ENCODE measurements at regions not wholly inside any gene's neighbourhood (a gene's known extent, or its start where the extent isn't known, plus 50 kb on each side); places are given as distances from the start of the nearest gene placed in this dataset.

GRCh38 chr3:181808053-181808452 lies 96.3 kb downstream of the SOX2 start:
- no peaks in the 10 kb centered on the region for H3K27me3 ChIP-seq
- no peaks in the 10 kb centered on the region for H3K4me1 ChIP-seq
- TF ChIP-seq POLR2A (IDR thresholded peaks at IDR 0.05) (no peak), CTCF (IDR thresholded peaks at IDR 0.05) (no peak)
- no peak overlapping the region for H3K4me3 ChIP-seq
- no peaks in the 10 kb centered on the region for H3K36me3 ChIP-seq
- intact Hi-C loops (cut with DNase I; ENCODE audit: low total_unique reads) = no loop called here
- H3K27ac ChIP-seq = no peak overlapping the region
- DNase-seq = no peak
- no peaks in the 10 kb centered on the region for H3K9me3 ChIP-seq

DNA sequence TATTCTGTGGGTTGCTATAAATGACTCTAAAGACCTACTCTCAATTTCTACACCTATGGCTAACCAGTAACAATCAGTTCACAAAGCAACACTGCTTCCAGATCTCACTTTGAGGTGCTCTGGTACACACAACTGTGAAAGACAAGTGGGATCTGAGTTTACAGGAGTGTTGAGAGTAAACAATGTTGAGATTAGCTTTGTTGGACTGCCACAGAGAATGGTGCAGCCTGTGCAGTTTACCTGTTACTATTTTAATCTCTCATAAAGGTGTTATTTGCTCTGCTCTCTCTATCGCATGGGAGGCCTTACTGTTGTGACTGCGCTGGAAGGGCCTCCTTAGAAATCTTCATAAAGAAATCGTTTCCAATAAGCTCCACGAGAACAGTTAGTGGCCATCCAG lies 112.0 kb downstream of the SOX2 start:
- Histone ChIP-seq H3K4me1 (no peaks in the 10 kb centered on the region), H3K36me3 (no peaks in the 10 kb centered on the region), H3K27ac (no peak overlapping the region), H3K9me3 (no peaks in the 10 kb centered on the region), H3K4me3 (no peak overlapping the region), H3K27me3 (no peaks in the 10 kb centered on the region)
- intact Hi-C loops (cut with DNase I; ENCODE audit: low total_unique reads) = no loop called here
- no peak for DNase-seq
- TF ChIP-seq POLR2A (IDR thresholded peaks at IDR 0.05) (no peak), CTCF (IDR thresholded peaks at IDR 0.05) (no peak)

DNA sequence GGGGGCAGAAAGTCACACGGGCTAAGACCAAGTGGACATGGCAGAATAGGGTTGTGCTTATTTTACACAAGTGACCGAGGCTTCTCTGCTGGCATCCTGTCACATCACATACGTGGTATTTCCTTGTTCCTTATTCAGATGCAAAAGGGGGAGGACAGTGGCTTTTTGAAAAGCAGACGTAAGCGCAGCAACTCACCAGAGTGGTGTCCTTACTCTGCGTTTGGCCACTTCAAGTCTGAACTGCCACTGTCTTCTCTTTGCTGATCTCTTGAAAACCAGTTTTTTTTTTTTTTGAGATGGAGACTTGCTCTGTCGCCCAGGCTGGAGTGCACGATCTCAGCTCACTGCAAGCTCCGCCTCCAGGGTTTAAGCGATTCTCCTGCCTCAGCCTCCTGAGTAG lies 113.2 kb downstream of the SOX2 start:
- TF ChIP-seq POLR2A (IDR thresholded peaks at IDR 0.05) (no peak), CTCF (IDR thresholded peaks at IDR 0.05) (no peak)
- no peaks in the 10 kb centered on the region for H3K27me3 ChIP-seq
- H3K4me1 ChIP-seq = no peaks in the 10 kb centered on the region
- H3K4me3 ChIP-seq = no peak overlapping the region
- H3K36me3 ChIP-seq = no peaks in the 10 kb centered on the region
- no peaks in the 10 kb centered on the region for H3K9me3 ChIP-seq
- no peak for DNase-seq
- intact Hi-C loops (cut with DNase I; ENCODE audit: low total_unique reads) = no loop called here
- no peak overlapping the region for H3K27ac ChIP-seq

DNA sequence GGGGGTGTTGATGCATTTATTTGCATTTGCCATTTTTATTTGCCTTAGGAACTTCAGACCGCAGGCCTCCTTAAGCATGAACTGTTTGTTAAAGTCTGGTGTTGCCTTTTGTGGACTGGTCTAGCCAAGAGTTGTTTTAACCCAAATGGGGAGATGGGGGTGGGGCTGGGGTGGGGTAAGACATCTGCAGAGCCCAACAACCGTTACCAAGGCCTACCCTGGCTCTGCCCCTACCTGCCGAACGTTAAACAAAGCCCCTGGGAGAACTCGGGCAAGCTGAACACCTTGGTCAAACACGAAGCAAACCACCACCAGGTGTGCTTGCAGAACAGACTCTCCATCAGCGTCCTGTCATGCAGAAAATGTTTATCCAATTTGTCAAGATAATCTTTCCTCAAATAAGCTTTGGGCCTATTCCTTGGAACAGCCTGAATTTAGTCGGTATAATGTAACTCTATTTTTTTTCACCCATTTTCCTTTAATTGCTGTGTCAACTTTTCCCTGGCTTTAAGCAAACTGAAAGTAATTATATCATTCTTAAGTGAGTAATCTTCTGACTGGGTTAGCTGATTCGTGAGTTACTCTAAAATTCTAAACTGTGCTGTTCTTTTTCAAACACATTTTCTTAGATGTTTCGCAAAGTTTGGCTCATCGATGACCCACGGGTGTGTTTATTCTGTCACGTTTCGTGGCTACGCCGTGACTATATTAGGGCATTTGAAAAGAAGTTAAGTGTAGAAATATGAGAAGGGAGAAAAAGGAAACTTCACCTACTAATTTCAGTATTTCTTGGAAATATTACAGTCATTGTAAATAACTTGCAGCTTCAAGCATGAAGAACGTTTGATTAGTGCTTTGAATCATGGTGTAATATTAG lies 127.6 kb downstream of the SOX2 start:
- no peaks in the 10 kb centered on the region for H3K27me3 ChIP-seq
- no peak overlapping the region for H3K4me3 ChIP-seq
- intact Hi-C loops (cut with DNase I; ENCODE audit: low total_unique reads) = no loop called here
- H3K36me3 ChIP-seq = no peaks in the 10 kb centered on the region
- no peak for DNase-seq
- H3K9me3 ChIP-seq = no peaks in the 10 kb centered on the region
- H3K4me1 ChIP-seq = no peaks in the 10 kb centered on the region
- TF ChIP-seq CTCF (IDR thresholded peaks at IDR 0.05) (no peak), POLR2A (IDR thresholded peaks at IDR 0.05) (no peak)
- no peak overlapping the region for H3K27ac ChIP-seq

GRCh38 chr3:181839916-181840297 lies 128.2 kb downstream of the SOX2 start:
- intact Hi-C loops (cut with DNase I; ENCODE audit: low total_unique reads) = no loop called here
- H3K27me3 ChIP-seq = no peaks in the 10 kb centered on the region
- DNase-seq = no peak

More at GRCh38 chr3:181839916-181840297, 128.2 kb downstream of the SOX2 start:
- no peak overlapping the region for H3K27ac ChIP-seq
- H3K9me3 ChIP-seq = no peaks in the 10 kb centered on the region
- no peak for TF ChIP-seq POLR2A (IDR thresholded peaks at IDR 0.05)
- no peak for TF ChIP-seq CTCF (IDR thresholded peaks at IDR 0.05)
- no peaks in the 10 kb centered on the region for H3K36me3 ChIP-seq
- no peaks in the 10 kb centered on the region for H3K4me1 ChIP-seq
- no peak overlapping the region for H3K4me3 ChIP-seq

Measured in uterus (tissue), 3 donors.